H9 (cell line): ENCODE measurements at regions not wholly inside any gene's neighbourhood (a gene's known extent, or its start where the extent isn't known, plus 50 kb on each side); places are given as distances from the start of the nearest gene placed in this dataset.

Experiments
- DNase-seq: peaks from one replicate; pipeline ENCODE4 v3.0.0-alpha.2; 2017
- H2AFZ ChIP-seq: one replicate; pipeline ENCODE4 v1.6.1; 2013; ENCODE audit warnings: mild to moderate bottlenecking, low read length, control low read depth, moderate library complexity
- H2AK5ac ChIP-seq: 2 replicates; pipeline ENCODE4 v1.6.1; 2013; ENCODE audit warnings: low read length, control low read depth, mixed read lengths; ENCODE audit not compliant: insufficient read length
- H2BK120ac ChIP-seq: one replicate; pipeline ENCODE4 v1.6.1; 2013; ENCODE audit warnings: low read depth, mild to moderate bottlenecking, low read length, control low read depth, inconsistent platforms; ENCODE audit not compliant: poor library complexity, severe bottlenecking
- H2BK12ac ChIP-seq: 2 replicates; pipeline ENCODE4 v1.6.1; 2013; ENCODE audit warnings: low read length, control low read depth, mixed read lengths, low read depth; ENCODE audit not compliant: insufficient read length
- H2BK15ac ChIP-seq: 2 replicates; pipeline ENCODE4 v1.6.1; 2013; ENCODE audit warnings: low read depth, low read length, control low read depth
- H2BK20ac ChIP-seq: one replicate; pipeline ENCODE4 v1.6.1; 2013; ENCODE audit warnings: low read depth, mild to moderate bottlenecking, low read length, control low read depth, inconsistent platforms; ENCODE audit not compliant: poor library complexity, severe bottlenecking
- H2BK5ac ChIP-seq: 2 replicates; pipeline ENCODE4 v1.6.1; 2013; ENCODE audit warnings: low read length, control low read depth, mixed read lengths; ENCODE audit not compliant: insufficient read length
- H3K14ac ChIP-seq: 2 replicates; pipeline ENCODE4 v1.6.1; 2013; ENCODE audit warnings: low read length, control low read depth; ENCODE audit not compliant: insufficient read depth
- H3K18ac ChIP-seq: 2 replicates; pipeline ENCODE4 v1.6.1; 2013; ENCODE audit warnings: low read depth, mild to moderate bottlenecking, mixed read lengths, low read length, control low read depth; ENCODE audit not compliant: insufficient read length
- H3K23ac ChIP-seq: 2 replicates; pipeline ENCODE4 v1.6.1; 2013; ENCODE audit warnings: low read length, control low read depth, mixed read lengths, low read depth; ENCODE audit not compliant: insufficient read length
- H3K23me2 ChIP-seq: 2 replicates; pipeline ENCODE4 v1.6.1; 2013; ENCODE audit warnings: low read depth, mild to moderate bottlenecking, mixed read lengths, low read length, control low read depth; ENCODE audit not compliant: insufficient read length, poor library complexity, severe bottlenecking
- H3K27ac ChIP-seq: 2 replicates; pipeline ENCODE4 v1.5.1; 2013; ENCODE audit warnings: low read length, control low read depth, mixed read lengths, low read depth; ENCODE audit not compliant: insufficient read length
- H3K27me3 ChIP-seq: 2 replicates; pipeline ENCODE4 v1.6.1; 2013; ENCODE audit warnings: low read length, control low read depth, inconsistent platforms; ENCODE audit not compliant: insufficient read depth
- H3K4ac ChIP-seq: 2 replicates; pipeline ENCODE4 v1.6.1; 2013; ENCODE audit warnings: low read depth, mild to moderate bottlenecking, control low read depth, inconsistent platforms, low read length, moderate library complexity
- H3K4me1 ChIP-seq: 2 replicates; pipeline ENCODE4 v1.6.1; 2013; ENCODE audit warnings: low read length, control low read depth, inconsistent platforms; ENCODE audit not compliant: insufficient read depth
- H3K4me2 ChIP-seq: 2 replicates; pipeline ENCODE4 v1.6.1; 2013; ENCODE audit warnings: low read length, control low read depth, mixed read lengths; ENCODE audit not compliant: insufficient read length, insufficient read depth
- H3K56ac ChIP-seq: 2 replicates; pipeline ENCODE4 v1.6.1; 2013; ENCODE audit warnings: low read depth, mild to moderate bottlenecking, mixed read lengths, low read length, control low read depth; ENCODE audit not compliant: insufficient read length
- H3K79me1 ChIP-seq: 2 replicates; pipeline ENCODE4 v1.6.1; 2013; ENCODE audit warnings: low read depth, mild to moderate bottlenecking, moderate library complexity, low read length, control low read depth, inconsistent platforms; ENCODE audit not compliant: insufficient read depth, poor library complexity, severe bottlenecking
- H3K79me2 ChIP-seq: 2 replicates; pipeline ENCODE4 v1.6.1; 2013; ENCODE audit warnings: low read length, control low read depth, inconsistent platforms; ENCODE audit not compliant: insufficient read depth
- H3K9ac ChIP-seq: 2 replicates; pipeline ENCODE4 v1.6.1; 2013; ENCODE audit warnings: low read length, control low read depth, mixed read lengths; ENCODE audit not compliant: insufficient read length; ENCODE audit errors: extremely low read depth
- H3K9me3 ChIP-seq: one replicate; pipeline ENCODE4 v1.6.1; 2013; ENCODE audit warnings: low read depth, low read length, inconsistent platforms; ENCODE audit not compliant: control insufficient read depth
- H3T11ph ChIP-seq: one replicate; pipeline ENCODE4 v1.6.1; 2013; ENCODE audit warnings: mild to moderate bottlenecking, low read length, control low read depth, inconsistent platforms
- H4K20me1 ChIP-seq: one replicate; pipeline ENCODE4 v1.6.1; 2013; ENCODE audit not compliant: control insufficient read depth, insufficient read length, insufficient read depth
- H4K5ac ChIP-seq: 2 replicates; pipeline ENCODE4 v1.6.1; 2013; ENCODE audit warnings: low read depth, mild to moderate bottlenecking, mixed read lengths, low read length, control low read depth; ENCODE audit not compliant: insufficient read length
- H4K8ac ChIP-seq: replicated peaks from 2 replicates; pipeline ENCODE4 v1.6.1; 2013; ENCODE audit warnings: low read length, control low read depth, mixed read lengths, low read depth; ENCODE audit not compliant: insufficient read length
- H4K91ac ChIP-seq: 2 replicates; pipeline ENCODE4 v1.6.1; 2013; ENCODE audit warnings: low read depth, mild to moderate bottlenecking, moderate library complexity, mixed read lengths, low read length, control low read depth; ENCODE audit not compliant: insufficient read length
- H3K27ac Mint-ChIP-seq, 3 experiments: 2 replicates in 2 of 3; 3 replicates in 1 of 3; pipeline ENCODE4 v1.8.0; 2020 to 2021; ENCODE audit warnings: mixed read lengths in 3 of 3, mild to moderate bottlenecking in 1 of 3, moderate library complexity in 1 of 3
- H3K27me3 Mint-ChIP-seq: 2 replicates; pipeline ENCODE4 v1.8.0; 2021; ENCODE audit warnings: low read depth, mild to moderate bottlenecking, moderate library complexity, mixed read lengths
- H3K36me3 Mint-ChIP-seq, 3 experiments: 2 replicates in 2 of 3; 3 replicates in 1 of 3; pipeline ENCODE4 v1.8.0; 2020 to 2021; ENCODE audit warnings: low read depth in 3 of 3, mixed read lengths in 3 of 3; ENCODE audit not compliant: insufficient read depth in 1 of 3
- H3K4me1 Mint-ChIP-seq, 2 experiments: 2 replicates each; pipeline ENCODE4 v1.8.0; 2020; ENCODE audit warnings: mixed read lengths in 2 of 2
- H3K4me3 Mint-ChIP-seq, 2 experiments: 2 replicates in 1 of 2; 3 replicates in 1 of 2; pipeline ENCODE4 v1.8.0; 2020 to 2021; ENCODE audit warnings: mild to moderate bottlenecking in 2 of 2, mixed read lengths in 2 of 2, moderate library complexity in 1 of 2
- H3K9me3 Mint-ChIP-seq, 2 experiments: 2 replicates in 1 of 2; 3 replicates in 1 of 2; pipeline ENCODE4 v1.8.0; 2020; ENCODE audit warnings: mild to moderate bottlenecking in 2 of 2, mixed read lengths in 2 of 2, moderate library complexity in 1 of 2
- TF ChIP-seq, protein P1 (sequence below): fragments of 200-600 bp; sonication (generic); conservative IDR thresholded peaks from 3 replicates; pipeline ENCODE4 v1.8.0; 2021; ENCODE audit warnings: antibody characterized with exemption, mild to moderate bottlenecking

DNA sequence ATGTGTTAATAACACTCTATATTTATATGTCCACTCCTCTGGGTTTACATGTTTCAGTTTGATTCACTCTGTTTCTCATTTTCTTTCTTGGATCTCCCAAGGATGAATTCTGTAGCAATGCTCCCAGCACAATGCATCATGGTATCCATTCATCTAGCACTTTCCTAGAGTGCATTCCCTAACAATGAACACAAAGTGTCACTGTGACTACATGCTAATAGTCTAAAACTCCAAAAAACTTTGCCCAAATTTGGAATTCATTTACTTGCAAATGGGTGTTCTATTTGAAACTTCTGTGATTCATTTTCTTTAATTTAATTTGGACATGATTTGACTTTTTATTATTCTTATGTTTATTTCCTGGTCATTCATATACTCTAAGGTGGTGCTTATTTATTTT, 286.3 kb downstream of the POU4F1 start:
- no peak overlapping the region for H3K4me2 ChIP-seq
- no peak overlapping the region for H3T11ph ChIP-seq
- H2BK15ac ChIP-seq: no peak overlapping the region
- Mint-ChIP-seq H3K9me3 (no peaks in the 10 kb centered on the region), H3K27ac (no peak overlapping the region), H3K4me1 (0 out of 4 replicates have a peak, but pooled peaks cover 0 to 4% of the 10 kb centered on the region in 2 experiments), H3K4me3 (no peak overlapping the region), H3K27me3 (no peaks in the 10 kb centered on the region), H3K36me3 (no peaks in the 10 kb centered on the region)
- H3K79me2 ChIP-seq: no peaks in the 10 kb centered on the region
- no peak overlapping the region for H3K23ac ChIP-seq
- H3K9me3 ChIP-seq: no peaks in the 10 kb centered on the region
- no peak overlapping the region for H2BK20ac ChIP-seq
- H2AK5ac ChIP-seq: no peak overlapping the region
- no peak overlapping the region for H3K9ac ChIP-seq
- H3K56ac ChIP-seq: no peak overlapping the region
- H4K91ac ChIP-seq: no peak overlapping the region
- no peaks in the 10 kb centered on the region for H3K27me3 ChIP-seq
- H2BK5ac ChIP-seq: no peak overlapping the region
- TF ChIP-seq, protein P1, sequence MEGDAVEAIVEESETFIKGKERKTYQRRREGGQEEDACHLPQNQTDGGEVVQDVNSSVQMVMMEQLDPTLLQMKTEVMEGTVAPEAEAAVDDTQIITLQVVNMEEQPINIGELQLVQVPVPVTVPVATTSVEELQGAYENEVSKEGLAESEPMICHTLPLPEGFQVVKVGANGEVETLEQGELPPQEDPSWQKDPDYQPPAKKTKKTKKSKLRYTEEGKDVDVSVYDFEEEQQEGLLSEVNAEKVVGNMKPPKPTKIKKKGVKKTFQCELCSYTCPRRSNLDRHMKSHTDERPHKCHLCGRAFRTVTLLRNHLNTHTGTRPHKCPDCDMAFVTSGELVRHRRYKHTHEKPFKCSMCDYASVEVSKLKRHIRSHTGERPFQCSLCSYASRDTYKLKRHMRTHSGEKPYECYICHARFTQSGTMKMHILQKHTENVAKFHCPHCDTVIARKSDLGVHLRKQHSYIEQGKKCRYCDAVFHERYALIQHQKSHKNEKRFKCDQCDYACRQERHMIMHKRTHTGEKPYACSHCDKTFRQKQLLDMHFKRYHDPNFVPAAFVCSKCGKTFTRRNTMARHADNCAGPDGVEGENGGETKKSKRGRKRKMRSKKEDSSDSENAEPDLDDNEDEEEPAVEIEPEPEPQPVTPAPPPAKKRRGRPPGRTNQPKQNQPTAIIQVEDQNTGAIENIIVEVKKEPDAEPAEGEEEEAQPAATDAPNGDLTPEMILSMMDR: peak; percentile 62
- no peak overlapping the region for H3K14ac ChIP-seq
- no peak overlapping the region for H3K18ac ChIP-seq
- H4K5ac ChIP-seq: no peak overlapping the region
- DNase-seq: no peak
- no peak overlapping the region for H3K27ac ChIP-seq
- H3K23me2 ChIP-seq: no peaks in the 10 kb centered on the region
- no peak overlapping the region for H4K8ac ChIP-seq
- H3K4me1 ChIP-seq: no peaks in the 10 kb centered on the region
- H4K20me1 ChIP-seq: no peaks in the 10 kb centered on the region
- no peak overlapping the region for H2BK12ac ChIP-seq
- no peak overlapping the region for H3K4ac ChIP-seq
- no peak overlapping the region for H2AFZ ChIP-seq
- H3K79me1 ChIP-seq: no peaks in the 10 kb centered on the region
- no peak overlapping the region for H2BK120ac ChIP-seq
